Heart left ventricle (tissue), 13 donors: ENCODE measurements at regions not wholly inside any gene's neighbourhood (a gene's known extent, or its start where the extent isn't known, plus 50 kb on each side); places are given as distances from the start of the nearest gene placed in this dataset.

Source experiments
- POLR2A ChIP-seq, 2 donors: fragments of 450-650 bp; IDR thresholded peaks; one replicate each; pipeline ENCODE4 v1.6.1; 2017; ENCODE audit warnings: antibody characterized with exemption in 2 of 2, mild to moderate bottlenecking in 2 of 2, moderate library complexity in 2 of 2
- TF ChIP-seq, protein P1 (sequence below), 12 donors: fragments of 200-600 bp; sonication (generic) in 4 of 12; IDR thresholded peaks; one replicate each; pipeline versions ENCODE4 v1.5.0 to v1.8.0; 2018 to 2022; ENCODE audit warnings: antibody characterized with exemption in 12 of 12, mild to moderate bottlenecking in 5 of 12
- donor health status: ischemic (EF 13 %, LVEDD 7.1; RV severe dilation, severe dysfunction).
- donor health status: DM: no; HTN: yes; CAD: no.
- donor health status: DM: no; HTN: no; CAD: no.
- donor health status: ischemic (EF 25% LVEDD 6.9; RV normal size, moderate dysfunction).
- donor health status: ischemic (EF 25% LVEDD 5.7; RV mildly dilated, moderate dysfunction).
- donor health status: ischemic (EF 35%, LVEDD 5.7; RV mildly dilated, moderate dysfunction).
- donor health status: nonischemic (EF 11% LVEDD 7.7; RV severe dilation, severe dysfunction).
- donor health status: DM: yes; HTN: yes; CAD: no.
- donor health status: PGD.
- donor health status: ischemic (EF 29% LVEDD 5.4; RV normal size, mild dysfunction).
- donor health status: nonischemic (EF 23%, LVEDD 6.1; RV moderate dilation, normal function).

DNA sequence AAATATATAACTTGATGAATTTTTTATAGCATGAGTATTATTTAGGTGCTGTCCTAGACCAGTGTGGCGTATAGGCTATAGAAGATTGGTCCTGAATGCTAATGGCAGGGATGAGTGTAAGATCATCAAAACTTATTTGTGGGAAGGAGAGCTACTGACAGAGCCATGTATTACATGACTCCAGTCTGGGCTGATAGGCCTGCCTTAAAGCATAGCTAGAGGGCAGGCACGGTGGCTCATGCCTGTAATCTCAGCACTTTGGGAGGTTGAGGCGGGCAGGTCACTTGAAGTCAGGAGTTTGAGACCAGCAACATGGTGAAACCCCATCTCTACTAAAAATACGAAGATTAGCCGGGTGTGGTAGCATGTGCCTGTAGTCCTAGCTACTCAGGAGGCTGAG, 198.1 kb upstream of the KLF14 start:
- TF ChIP-seq, protein P1, sequence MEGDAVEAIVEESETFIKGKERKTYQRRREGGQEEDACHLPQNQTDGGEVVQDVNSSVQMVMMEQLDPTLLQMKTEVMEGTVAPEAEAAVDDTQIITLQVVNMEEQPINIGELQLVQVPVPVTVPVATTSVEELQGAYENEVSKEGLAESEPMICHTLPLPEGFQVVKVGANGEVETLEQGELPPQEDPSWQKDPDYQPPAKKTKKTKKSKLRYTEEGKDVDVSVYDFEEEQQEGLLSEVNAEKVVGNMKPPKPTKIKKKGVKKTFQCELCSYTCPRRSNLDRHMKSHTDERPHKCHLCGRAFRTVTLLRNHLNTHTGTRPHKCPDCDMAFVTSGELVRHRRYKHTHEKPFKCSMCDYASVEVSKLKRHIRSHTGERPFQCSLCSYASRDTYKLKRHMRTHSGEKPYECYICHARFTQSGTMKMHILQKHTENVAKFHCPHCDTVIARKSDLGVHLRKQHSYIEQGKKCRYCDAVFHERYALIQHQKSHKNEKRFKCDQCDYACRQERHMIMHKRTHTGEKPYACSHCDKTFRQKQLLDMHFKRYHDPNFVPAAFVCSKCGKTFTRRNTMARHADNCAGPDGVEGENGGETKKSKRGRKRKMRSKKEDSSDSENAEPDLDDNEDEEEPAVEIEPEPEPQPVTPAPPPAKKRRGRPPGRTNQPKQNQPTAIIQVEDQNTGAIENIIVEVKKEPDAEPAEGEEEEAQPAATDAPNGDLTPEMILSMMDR (IDR thresholded peaks at IDR 0.05), result no peak
- TF ChIP-seq POLR2A (IDR thresholded peaks at IDR 0.05), result no peak
